CD4-positive, alpha-beta T cell (primary cell): ENCODE measurements at regions not wholly inside any gene's neighbourhood (a gene's known extent, or its start where the extent isn't known, plus 50 kb on each side); places are given as distances from the start of the nearest gene placed in this dataset.
"Not testable (repeated sequence)": the region's sequence is repeated elsewhere in the genome, so short reads cannot be mapped to it uniquely, and the experiment has no call there.

ENCODE experiments used
- ATAC-seq: fragments of 200-7000 bp; cut with Tn5 transposase; one replicate; pipeline ENCODE4 v1.10.0; 2022; ENCODE audit warnings: mild to moderate bottlenecking; ENCODE audit not compliant: poor library complexity
- CTCF ChIA-PET: fragments of 350-600 bp; sonication (Branson Sonifier 250); formaldehyde crosslinking; loops from one replicate; lab custom pipeline; 2021; ENCODE audit warnings: antibody characterized with exemption, inconsistent platforms; lab: Charles Lee
- POLR2A ChIA-PET: fragments of 350-600 bp; sonication (Branson Sonifier 250); formaldehyde crosslinking; loops from one replicate; lab custom pipeline; 2021; ENCODE audit warnings: antibody characterized with exemption, inconsistent platforms; lab: Charles Lee
- DNase-seq, 14 experiments: peaks; one replicate each; pipeline ENCODE4 v3.0.0-alpha.2; 2013 to 2020; ENCODE audit warnings: mixed read lengths in 2 of 14
- H3K27ac ChIP-seq, 2 donors: one replicate each; pipeline versions ENCODE4 v1.5.1 to v1.7.0; 2013; ENCODE audit warnings: low read length in 2 of 2, low read depth in 1 of 2, mild to moderate bottlenecking in 1 of 2
- H3K27me3 ChIP-seq, 2 experiments: 1 replicate in 1 of 2; 2 replicates in 1 of 2; pipeline versions ENCODE4 v1.6.1 to v1.7.0; 2013; ENCODE audit warnings: low read length in 2 of 2, control low read depth in 1 of 2, mild to moderate bottlenecking in 1 of 2, moderate library complexity in 1 of 2; ENCODE audit not compliant: insufficient read depth in 2 of 2, control insufficient read depth in 1 of 2
- H3K36me3 ChIP-seq: one replicate; pipeline ENCODE4 v1.6.1; 2013; ENCODE audit warnings: low read length, control low read depth; ENCODE audit not compliant: insufficient read depth
- H3K4me1 ChIP-seq: one replicate; pipeline ENCODE4 v1.6.1; 2013; ENCODE audit warnings: low read length, control low read depth; ENCODE audit not compliant: insufficient read depth
- H3K4me3 ChIP-seq: one replicate; pipeline ENCODE4 v1.5.1; 2013; ENCODE audit warnings: mild to moderate bottlenecking, low read length, moderate library complexity
- H3K9me3 ChIP-seq, 2 experiments: 1 replicate in 1 of 2; 2 replicates in 1 of 2; pipeline versions ENCODE4 v1.6.1 to v1.7.0; 2013; ENCODE audit warnings: low read length in 2 of 2, mild to moderate bottlenecking in 2 of 2, control low read depth in 1 of 2, moderate library complexity in 1 of 2; ENCODE audit not compliant: control insufficient read depth in 1 of 2, insufficient read depth in 1 of 2
- H3K27ac Mint-ChIP-seq: one replicate; pipeline ENCODE4 v1.8.0; 2020; ENCODE audit warnings: mixed read lengths
- H3K27me3 Mint-ChIP-seq: one replicate; pipeline ENCODE4 v1.8.0; 2021; ENCODE audit warnings: mixed read lengths
- H3K36me3 Mint-ChIP-seq: one replicate; pipeline ENCODE4 v1.8.0; 2021; ENCODE audit warnings: low read depth, mixed read lengths
- H3K4me1 Mint-ChIP-seq: one replicate; pipeline ENCODE4 v1.8.0; 2021; ENCODE audit warnings: low read depth, mixed read lengths
- H3K4me3 Mint-ChIP-seq: one replicate; pipeline ENCODE4 v1.8.0; 2020; ENCODE audit warnings: mild to moderate bottlenecking, mixed read lengths
- H3K9me3 Mint-ChIP-seq: one replicate; pipeline ENCODE4 v1.8.0; 2020; ENCODE audit warnings: mixed read lengths
- CTCF ChIP-seq: fragments of 200-600 bp; IDR thresholded peaks from one replicate; pipeline ENCODE4 v1.8.0; 2022; ENCODE audit warnings: antibody characterized with exemption, mild to moderate bottlenecking
- intact Hi-C, 2 experiments: fragments of 100-400 bp; cut with DNase I in 1 of 2; cut with micrococcal nuclease in 1 of 2; formaldehyde crosslinking; loops; one replicate each; pipeline versions ENCODE4 v1.15.1 to v1.9.0; 2023 to 2025; cut with DNase I, micrococcal nuclease

GRCh38 chr16:86856946-86857586 is 278.7 kb downstream of the FOXL1 start:
- Mint-ChIP-seq H3K36me3 (no peaks in the 10 kb centered on the region), H3K27me3 (peaks cover 6% of the 10 kb centered on the region), H3K27ac (no peak overlapping the region), H3K4me1 (no peaks in the 10 kb centered on the region), H3K4me3 (no peak overlapping the region), H3K9me3 (no peaks in the 10 kb centered on the region)
- intact Hi-C loops: no loop called here
- Histone ChIP-seq H3K4me3 (no peak overlapping the region), H3K9me3 (no peaks in the 10 kb centered on the region), H3K36me3 (no peaks in the 10 kb centered on the region), H3K4me1 (no peaks in the 10 kb centered on the region), H3K27ac (no peak overlapping the region), H3K27me3 (no peaks in the 10 kb centered on the region)
- ATAC-seq (no peak), DNase-seq (no peak)
- no peak for TF ChIP-seq CTCF
- ChIA-PET POLR2A (no interaction called here), CTCF (no interaction called here)

DNA sequence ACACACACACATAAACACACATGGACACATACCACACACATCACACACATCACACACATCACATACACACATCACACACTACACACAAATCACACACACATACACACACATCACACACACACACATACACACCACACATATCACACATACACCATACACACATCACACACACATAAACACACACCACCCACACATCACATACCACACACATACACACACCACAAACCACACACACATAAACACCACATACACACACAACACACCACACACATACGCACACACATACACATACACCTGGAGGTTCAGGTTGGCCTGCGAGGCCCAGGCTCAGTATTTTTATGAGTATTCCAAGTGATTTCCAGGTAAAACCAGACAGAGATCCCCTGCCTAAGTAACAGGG is 279.5 kb downstream of the FOXL1 start:
- H3K27me3 Mint-ChIP-seq: peaks cover 6% of the 10 kb centered on the region
- H3K4me3 ChIP-seq: no peak overlapping the region
- H3K36me3 ChIP-seq: no peaks in the 10 kb centered on the region
- no peak overlapping the region for H3K27ac ChIP-seq
- ChIA-PET POLR2A (no interaction called here), CTCF (no interaction called here)
- H3K4me1 ChIP-seq: no peaks in the 10 kb centered on the region
- no peaks in the 10 kb centered on the region for H3K4me1 Mint-ChIP-seq
- no peak overlapping the region for H3K27ac Mint-ChIP-seq
- H3K4me3 Mint-ChIP-seq: no peak overlapping the region
- H3K9me3 Mint-ChIP-seq: no peaks in the 10 kb centered on the region
- no peaks in the 10 kb centered on the region for H3K36me3 Mint-ChIP-seq
- DNase-seq: no peak
- intact Hi-C loops: no loop called here
- peaks cover 0 to under 1% of the 10 kb centered on the region in 2 experiments for H3K9me3 ChIP-seq
- H3K27me3 ChIP-seq: no peaks in the 10 kb centered on the region
- no peak for TF ChIP-seq CTCF
- no peak for ATAC-seq

DNA sequence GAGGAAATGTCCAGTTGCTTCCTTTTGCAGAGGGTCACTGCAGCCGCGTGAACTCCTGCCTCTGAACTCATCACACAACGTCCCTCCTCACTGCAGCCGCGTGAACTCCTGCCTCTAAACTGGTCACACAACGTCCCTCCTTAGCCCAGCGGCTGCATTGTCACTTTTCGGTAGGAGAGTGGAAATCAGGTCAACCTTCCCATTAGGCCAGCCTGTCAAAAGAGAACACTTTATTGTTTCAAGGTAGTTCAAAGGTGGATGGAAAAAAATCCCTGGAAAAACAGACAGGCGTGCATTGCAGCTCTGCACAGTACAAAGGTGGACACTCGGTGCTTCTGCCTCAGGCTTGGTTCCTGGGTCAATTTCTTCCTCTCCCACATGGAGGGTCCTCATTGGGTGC is 280.2 kb downstream of the FOXL1 start:
- H3K27ac ChIP-seq: no peak overlapping the region
- ATAC-seq (no peak), DNase-seq (no peak)
- H3K4me3 ChIP-seq: no peak overlapping the region
- H3K36me3 ChIP-seq: no peaks in the 10 kb centered on the region
- H3K4me1 ChIP-seq: no peaks in the 10 kb centered on the region
- no peak for TF ChIP-seq CTCF
- H3K27ac Mint-ChIP-seq: no peak overlapping the region
- no peaks in the 10 kb centered on the region for H3K9me3 Mint-ChIP-seq
- POLR2A ChIA-PET: no interaction called here
- peaks cover 6% of the 10 kb centered on the region for H3K27me3 Mint-ChIP-seq
- intact Hi-C loops: no loop called here
- H3K4me3 Mint-ChIP-seq: no peak overlapping the region
- peaks cover 0 to 6% of the 10 kb centered on the region in 2 experiments for H3K9me3 ChIP-seq
- H3K36me3 Mint-ChIP-seq: no peaks in the 10 kb centered on the region
- no peaks in the 10 kb centered on the region for H3K4me1 Mint-ChIP-seq
- no peaks in the 10 kb centered on the region for H3K27me3 ChIP-seq
- CTCF ChIA-PET: no interaction called here

- H3K4me3 Mint-ChIP-seq, H3K9me3 Mint-ChIP-seq, H3K4me3 ChIP-seq, intact Hi-C loops, POLR2A ChIA-PET, H3K27me3 ChIP-seq, DNase-seq, ATAC-seq, CTCF ChIA-PET, H3K36me3 Mint-ChIP-seq, H3K27me3 Mint-ChIP-seq, H3K27ac ChIP-seq, H3K4me1 ChIP-seq, H3K4me1 Mint-ChIP-seq, H3K27ac Mint-ChIP-seq, H3K36me3 ChIP-seq: not testable (repeated sequence)
- peaks cover 0 to 22% of the 10 kb centered on the region in 2 experiments for H3K9me3 ChIP-seq
Observed at GRCh38 chr16:86861270-86861858, 283.0 kb downstream of the FOXL1 start.
